Stimulated activated memory B cell treated with anti-CD40 and anti-IgM and Interleukin-4, amounts not matched to agents 10 μg/mL and 1 μg/mL and 100 μg/mL, for 72 hours (primary cell): ENCODE measurements at regions not wholly inside any gene's neighbourhood (a gene's known extent, or its start where the extent isn't known, plus 50 kb on each side); places are given as distances from the start of the nearest gene placed in this dataset.
"Not testable (repeated sequence)": the region's sequence is repeated elsewhere in the genome, so short reads cannot be mapped to it uniquely, and the experiment has no call there.

Experiments used
- ATAC-seq: fragments of 150-1000 bp; cut with Tn5 transposase; 2 replicates; pipeline ENCODE4 v1.10.0; 2021
- H3K27ac Mint-ChIP-seq: one replicate; pipeline ENCODE4 v1.8.0; 2022; ENCODE audit warnings: mild to moderate bottlenecking, mixed read lengths
- H3K27me3 Mint-ChIP-seq: one replicate; pipeline ENCODE4 v1.8.0; 2022; ENCODE audit warnings: mixed read lengths
- H3K36me3 Mint-ChIP-seq: one replicate; pipeline ENCODE4 v1.8.0; 2022; ENCODE audit warnings: mixed read lengths
- H3K4me1 Mint-ChIP-seq: one replicate; pipeline ENCODE4 v1.8.0; 2022; ENCODE audit warnings: mixed read lengths
- H3K4me3 Mint-ChIP-seq: one replicate; pipeline ENCODE4 v1.8.0; 2022; ENCODE audit warnings: mild to moderate bottlenecking, moderate library complexity, mixed read lengths
- H3K9me3 Mint-ChIP-seq: one replicate; pipeline ENCODE4 v1.8.0; 2022; ENCODE audit warnings: mixed read lengths

DNA sequence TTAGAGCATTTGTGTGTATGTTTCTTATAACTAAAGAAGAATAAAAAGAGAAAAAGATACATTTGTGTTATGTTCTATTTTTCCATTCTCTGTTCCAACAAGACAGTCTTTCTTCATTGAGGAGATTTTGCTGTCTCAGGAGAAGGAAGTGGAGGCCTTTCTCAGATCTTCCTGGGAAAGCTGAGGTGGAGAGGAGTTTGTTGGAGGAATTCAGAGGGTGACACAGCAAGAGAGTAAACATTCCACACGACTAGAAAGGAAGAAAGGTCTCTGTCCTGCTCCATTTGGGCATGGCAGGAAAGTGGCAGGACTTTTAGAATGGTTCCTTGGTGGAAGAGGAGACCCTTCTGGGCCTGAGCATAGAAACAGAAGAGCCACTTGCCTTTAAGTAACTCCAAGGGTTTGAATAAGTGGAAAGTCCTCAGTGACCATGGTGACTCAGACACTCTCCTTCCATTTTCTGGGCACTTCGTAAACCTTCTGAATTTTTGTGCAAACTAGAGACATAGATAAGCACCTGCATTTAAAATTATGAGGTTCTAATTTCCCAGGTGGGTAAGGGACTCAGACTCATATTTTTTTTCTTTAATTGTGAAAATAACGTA lies 52.3 kb upstream of the COL5A2 start:
- no peaks in the 10 kb centered on the region for H3K36me3 Mint-ChIP-seq
- H3K27ac Mint-ChIP-seq, result no peak overlapping the region
- no peaks in the 10 kb centered on the region for H3K27me3 Mint-ChIP-seq
- H3K4me3 Mint-ChIP-seq, result no peak overlapping the region
- no peak for ATAC-seq
- H3K4me1 Mint-ChIP-seq, result no peaks in the 10 kb centered on the region
- no peaks in the 10 kb centered on the region for H3K9me3 Mint-ChIP-seq

- H3K4me3 Mint-ChIP-seq, result no peak overlapping the region
- no peaks in the 10 kb centered on the region for H3K9me3 Mint-ChIP-seq
- H3K36me3 Mint-ChIP-seq, result no peaks in the 10 kb centered on the region
- ATAC-seq, result no peak
- no peaks in the 10 kb centered on the region for H3K27me3 Mint-ChIP-seq
- no peaks in the 10 kb centered on the region for H3K4me1 Mint-ChIP-seq
- no peak overlapping the region for H3K27ac Mint-ChIP-seq
Measured at GRCh38 chr2:189232759-189233406, 53.3 kb upstream of the COL5A2 start.

DNA sequence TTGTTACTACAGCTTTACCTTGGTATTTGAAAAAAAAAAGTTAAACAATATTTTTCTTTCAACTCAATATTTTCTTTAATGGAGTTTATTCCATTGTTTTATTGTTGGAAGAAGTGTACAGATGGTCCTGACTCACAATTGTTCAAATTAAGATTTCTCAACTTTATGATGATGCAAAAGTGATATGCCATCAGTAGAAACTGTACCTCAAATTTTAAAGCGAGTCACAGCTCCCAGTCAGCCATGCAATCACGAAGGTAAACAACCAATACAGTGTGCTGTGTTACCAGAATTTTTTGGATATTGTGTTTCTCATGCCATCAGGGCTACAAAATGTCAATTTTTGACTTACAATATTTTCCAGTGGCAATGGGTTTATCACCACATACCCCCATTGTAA lies 54.0 kb upstream of the COL5A2 start:
- H3K36me3 Mint-ChIP-seq, result no peaks in the 10 kb centered on the region
- H3K4me3 Mint-ChIP-seq, result no peak overlapping the region
- no peaks in the 10 kb centered on the region for H3K4me1 Mint-ChIP-seq
- no peak for ATAC-seq
- no peaks in the 10 kb centered on the region for H3K9me3 Mint-ChIP-seq
- H3K27ac Mint-ChIP-seq, result no peak overlapping the region
- H3K27me3 Mint-ChIP-seq, result no peaks in the 10 kb centered on the region

GRCh38 chr2:189234991-189235390 lies 55.4 kb upstream of the COL5A2 start:
- H3K36me3 Mint-ChIP-seq, result no peaks in the 10 kb centered on the region
- no peaks in the 10 kb centered on the region for H3K4me1 Mint-ChIP-seq
- no peaks in the 10 kb centered on the region for H3K27me3 Mint-ChIP-seq
- no peak overlapping the region for H3K4me3 Mint-ChIP-seq
- no peak overlapping the region for H3K27ac Mint-ChIP-seq
- no peak for ATAC-seq
- H3K9me3 Mint-ChIP-seq, result no peaks in the 10 kb centered on the region

- H3K27ac Mint-ChIP-seq, result no peak overlapping the region
- H3K27me3 Mint-ChIP-seq, result no peaks in the 10 kb centered on the region
- ATAC-seq, result no peak
- no peaks in the 10 kb centered on the region for H3K36me3 Mint-ChIP-seq
- H3K4me1 Mint-ChIP-seq, result no peaks in the 10 kb centered on the region
- no peaks in the 10 kb centered on the region for H3K9me3 Mint-ChIP-seq
- H3K4me3 Mint-ChIP-seq, result no peak overlapping the region
Measured at GRCh38 chr2:189236066-189236465, 56.5 kb upstream of the COL5A2 start.

GRCh38 chr2:189238903-189239302 lies 59.3 kb upstream of the COL5A2 start:
- H3K9me3 Mint-ChIP-seq, result peaks cover 6% of the 10 kb centered on the region
- H3K27me3 Mint-ChIP-seq, result no peaks in the 10 kb centered on the region
- H3K27ac Mint-ChIP-seq, result no peak overlapping the region
- ATAC-seq, result no peak
- no peaks in the 10 kb centered on the region for H3K36me3 Mint-ChIP-seq
- no peak overlapping the region for H3K4me3 Mint-ChIP-seq
- H3K4me1 Mint-ChIP-seq, result no peaks in the 10 kb centered on the region

- not testable (repeated sequence) for H3K27ac Mint-ChIP-seq, H3K27me3 Mint-ChIP-seq
Measured at GRCh38 chr2:189243843-189244242, 64.3 kb upstream of the COL5A2 start.

GRCh38 chr2:189247276-189247675 lies 67.7 kb upstream of the COL5A2 start:
- no peaks in the 10 kb centered on the region for H3K27me3 Mint-ChIP-seq
- no peak overlapping the region for H3K4me3 Mint-ChIP-seq
- H3K27ac Mint-ChIP-seq, result no peak overlapping the region
- peaks cover 12% of the 10 kb centered on the region for H3K9me3 Mint-ChIP-seq
- H3K4me1 Mint-ChIP-seq, result no peaks in the 10 kb centered on the region
- H3K36me3 Mint-ChIP-seq, result no peaks in the 10 kb centered on the region
- ATAC-seq, result no peak

More at GRCh38 chr2:189243843-189244242, 64.3 kb upstream of the COL5A2 start:
- H3K36me3 Mint-ChIP-seq, H3K4me1 Mint-ChIP-seq, ATAC-seq, H3K4me3 Mint-ChIP-seq: not testable (repeated sequence)
- peaks cover 12% of the 10 kb centered on the region for H3K9me3 Mint-ChIP-seq

DNA sequence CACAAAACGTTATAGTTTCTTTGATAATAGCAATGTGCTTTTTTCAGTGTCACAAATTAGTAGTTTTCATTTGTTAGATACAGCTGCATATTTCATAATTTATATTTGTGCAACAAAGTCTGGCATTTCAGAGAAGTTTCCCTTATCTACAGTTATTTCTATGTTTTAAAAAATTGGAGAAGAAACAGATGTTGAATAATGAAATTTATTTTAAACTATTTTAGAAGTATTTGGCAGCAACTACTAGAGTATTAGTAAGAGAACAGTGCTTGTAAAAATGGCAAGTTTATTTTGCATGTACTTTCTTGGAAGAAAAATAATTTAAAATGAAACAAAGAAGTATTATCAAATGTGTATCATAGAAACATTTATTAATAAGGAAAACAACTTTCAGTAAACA lies 68.6 kb upstream of the COL5A2 start:
- no peak overlapping the region for H3K27ac Mint-ChIP-seq
- no peak overlapping the region for H3K4me3 Mint-ChIP-seq
- no peaks in the 10 kb centered on the region for H3K4me1 Mint-ChIP-seq
- no peak for ATAC-seq
- no peaks in the 10 kb centered on the region for H3K36me3 Mint-ChIP-seq
- H3K27me3 Mint-ChIP-seq, result no peaks in the 10 kb centered on the region
- H3K9me3 Mint-ChIP-seq, result peaks cover 10% of the 10 kb centered on the region

DNA sequence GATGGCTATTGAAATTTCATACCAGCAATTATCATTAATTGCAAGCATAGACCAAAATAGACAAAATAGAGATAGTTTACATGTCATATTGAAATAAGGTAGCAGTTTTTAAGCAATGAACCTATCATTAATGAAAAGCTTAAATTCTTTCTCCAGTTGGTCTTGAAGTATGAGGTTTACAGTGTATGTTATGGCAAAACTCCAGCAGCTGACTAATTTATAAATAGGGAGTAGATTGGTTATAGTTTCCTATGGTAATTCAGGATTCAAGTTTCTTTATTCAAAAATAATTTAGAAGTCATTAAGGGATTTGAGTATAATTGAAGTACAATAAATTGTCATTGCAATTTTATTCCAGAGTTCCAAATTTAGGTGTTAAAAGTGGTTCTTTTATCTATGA lies 69.6 kb upstream of the COL5A2 start:
- Mint-ChIP-seq H3K36me3 (no peaks in the 10 kb centered on the region), H3K4me3 (no peak overlapping the region), H3K9me3 (peaks cover 6% of the 10 kb centered on the region), H3K27me3 (no peaks in the 10 kb centered on the region), H3K27ac (no peak overlapping the region), H3K4me1 (no peaks in the 10 kb centered on the region)
- no peak for ATAC-seq

- H3K9me3 Mint-ChIP-seq, result no peaks in the 10 kb centered on the region
- H3K4me1 Mint-ChIP-seq, result no peaks in the 10 kb centered on the region
- no peak for ATAC-seq
- no peaks in the 10 kb centered on the region for H3K36me3 Mint-ChIP-seq
- no peak overlapping the region for H3K27ac Mint-ChIP-seq
- no peak overlapping the region for H3K4me3 Mint-ChIP-seq
- no peaks in the 10 kb centered on the region for H3K27me3 Mint-ChIP-seq
Measured at GRCh38 chr2:189249901-189250300, 70.3 kb upstream of the COL5A2 start.

- no peak overlapping the region for H3K4me3 Mint-ChIP-seq
- H3K9me3 Mint-ChIP-seq, result no peaks in the 10 kb centered on the region
- H3K36me3 Mint-ChIP-seq, result no peaks in the 10 kb centered on the region
- ATAC-seq, result no peak
- no peak overlapping the region for H3K27ac Mint-ChIP-seq
- H3K4me1 Mint-ChIP-seq, result no peaks in the 10 kb centered on the region
- no peaks in the 10 kb centered on the region for H3K27me3 Mint-ChIP-seq
Measured at GRCh38 chr2:189252991-189253675, 73.6 kb upstream of the COL5A2 start.

- H3K4me1 Mint-ChIP-seq, result no peaks in the 10 kb centered on the region
- H3K27me3 Mint-ChIP-seq, result no peaks in the 10 kb centered on the region
- no peak for ATAC-seq
- no peaks in the 10 kb centered on the region for H3K9me3 Mint-ChIP-seq
- no peak overlapping the region for H3K4me3 Mint-ChIP-seq
- no peaks in the 10 kb centered on the region for H3K36me3 Mint-ChIP-seq
- no peak overlapping the region for H3K27ac Mint-ChIP-seq
Measured at GRCh38 chr2:189253836-189254235, 74.3 kb upstream of the COL5A2 start.

DNA sequence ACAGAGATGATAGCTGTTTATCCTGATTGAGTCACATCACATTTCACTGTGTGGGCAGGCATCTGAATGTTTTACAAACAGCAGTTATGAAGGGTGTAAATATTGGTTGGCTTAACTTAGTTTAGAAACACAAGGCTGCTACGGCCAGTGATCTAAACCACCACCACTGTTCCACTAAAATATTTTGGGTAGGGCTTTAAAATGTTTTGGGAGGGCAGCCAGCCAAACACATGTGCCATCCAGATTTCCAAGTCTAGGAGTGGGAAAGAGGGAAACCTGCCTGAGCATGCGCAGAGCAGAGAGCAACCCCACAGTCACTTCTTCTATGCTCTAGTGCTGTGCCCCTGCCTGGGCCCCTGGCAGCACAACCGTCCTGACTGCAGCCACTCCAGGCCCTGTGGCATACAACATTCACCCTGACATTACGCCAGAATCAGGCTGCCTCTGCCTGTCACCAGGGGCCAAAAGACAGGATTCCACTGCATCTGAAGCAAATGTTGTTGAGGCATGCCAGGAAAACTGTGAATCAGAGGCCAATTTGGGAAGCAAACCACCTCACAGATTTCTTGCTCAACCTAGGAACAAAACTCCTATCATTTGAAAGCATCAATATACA lies 74.8 kb upstream of the COL5A2 start:
- H3K9me3 Mint-ChIP-seq, result no peaks in the 10 kb centered on the region
- H3K27me3 Mint-ChIP-seq, result no peaks in the 10 kb centered on the region
- H3K4me1 Mint-ChIP-seq, result no peaks in the 10 kb centered on the region
- no peaks in the 10 kb centered on the region for H3K36me3 Mint-ChIP-seq
- H3K27ac Mint-ChIP-seq, result no peak overlapping the region
- H3K4me3 Mint-ChIP-seq, result no peak overlapping the region
- ATAC-seq, result peak; percentile 58

GRCh38 chr2:189255711-189256110 lies 76.2 kb upstream of the COL5A2 start:
- Mint-ChIP-seq H3K4me3 (no peak overlapping the region), H3K36me3 (no peaks in the 10 kb centered on the region), H3K4me1 (no peaks in the 10 kb centered on the region), H3K9me3 (no peaks in the 10 kb centered on the region), H3K27ac (no peak overlapping the region), H3K27me3 (no peaks in the 10 kb centered on the region)
- ATAC-seq, result no peak
